ENCODE measurements at regions not wholly inside any gene's neighbourhood (a gene's known extent, or its start where the extent isn't known, plus 50 kb on each side); places are given as distances from the start of the nearest gene placed in this dataset.
"Not testable (repeated sequence)": the region's sequence is repeated elsewhere in the genome, so short reads cannot be mapped to it uniquely, and the experiment has no call there.

GRCh38 chr19:20367811-20368294 lies 197.7 kb downstream of the ZNF737 start:
- TF ChIP-seq CTCF (conservative IDR thresholded peaks at IDR 0.05): no peak
- Mint-ChIP-seq H3K27me3 (ENCODE audit: low read depth) (no peaks in the 10 kb centered on the region), H3K27ac (ENCODE audit: unreplicated experiment) (no peak overlapping the region), H3K9me3 (peaks cover 3% of the 10 kb centered on the region), H3K4me3 (no peak overlapping the region), H3K36me3 (ENCODE audit: low read depth) (peaks cover 9% of the 10 kb centered on the region), H3K4me1 (peaks cover 13% of the 10 kb centered on the region)
- no peak for DNase-seq (ENCODE audit: low read depth, low spot score)

GRCh38 chr19:20365146-20365545 lies 198.1 kb downstream of the ZNF486 start:
- peaks cover 5% of the 10 kb centered on the region for H3K36me3 Mint-ChIP-seq (ENCODE audit: low read depth)
- H3K9me3 Mint-ChIP-seq: no peaks in the 10 kb centered on the region
- no peaks in the 10 kb centered on the region for H3K27me3 Mint-ChIP-seq (ENCODE audit: low read depth)
- peaks cover 13% of the 10 kb centered on the region for H3K4me1 Mint-ChIP-seq
- TF ChIP-seq CTCF (conservative IDR thresholded peaks at IDR 0.05): no peak
- no peak overlapping the region for H3K27ac Mint-ChIP-seq (ENCODE audit: unreplicated experiment)
- no peak for DNase-seq (ENCODE audit: low read depth, low spot score)
- H3K4me3 Mint-ChIP-seq: no peak overlapping the region

- peak; percentile 26 for DNase-seq (ENCODE audit: low read depth, low spot score)
- Mint-ChIP-seq H3K27me3 (ENCODE audit: low read depth) (no peaks in the 10 kb centered on the region), H3K9me3 (peaks cover 7% of the 10 kb centered on the region), H3K4me3 (no peak overlapping the region), H3K36me3 (ENCODE audit: low read depth) (peaks cover 8% of the 10 kb centered on the region), H3K4me1 (no peaks in the 10 kb centered on the region), H3K27ac (ENCODE audit: unreplicated experiment) (no peak overlapping the region)
- TF ChIP-seq CTCF (conservative IDR thresholded peaks at IDR 0.05): peak; percentile 49
These were observed 193.1 kb downstream of the ZNF486 start for GRCh38 chr19:20359933-20360720.

- not testable (repeated sequence) for DNase-seq (ENCODE audit: low read depth, low spot score); H3K27me3 Mint-ChIP-seq (ENCODE audit: low read depth); H3K4me3 Mint-ChIP-seq; H3K36me3 Mint-ChIP-seq (ENCODE audit: low read depth); H3K4me1 Mint-ChIP-seq; H3K27ac Mint-ChIP-seq (ENCODE audit: unreplicated experiment); H3K9me3 Mint-ChIP-seq
These were observed 191.9 kb downstream of the ZNF486 start for GRCh38 chr19:20358841-20359465.

- H3K4me1 Mint-ChIP-seq: no peaks in the 10 kb centered on the region
These were observed 190.9 kb downstream of the ZNF486 start for GRCh38 chr19:20357921-20358320.

More at GRCh38 chr19:20357921-20358320, 190.9 kb downstream of the ZNF486 start:
- H3K36me3 Mint-ChIP-seq (ENCODE audit: low read depth): peaks cover 8% of the 10 kb centered on the region
- no peak overlapping the region for H3K27ac Mint-ChIP-seq (ENCODE audit: unreplicated experiment)
- no peaks in the 10 kb centered on the region for H3K27me3 Mint-ChIP-seq (ENCODE audit: low read depth)
- H3K9me3 Mint-ChIP-seq: peaks cover 7% of the 10 kb centered on the region
- TF ChIP-seq CTCF (conservative IDR thresholded peaks at IDR 0.05): no peak
- no peak overlapping the region for H3K4me3 Mint-ChIP-seq
- DNase-seq (ENCODE audit: low read depth, low spot score): no peak
